CD4-positive, alpha-beta T cell treated with Interleukin-6 for 4 hours (primary cell): ENCODE measurements at regions not wholly inside any gene's neighbourhood (a gene's known extent, or its start where the extent isn't known, plus 50 kb on each side); places are given as distances from the start of the nearest gene placed in this dataset.
"Not testable (repeated sequence)": the region's sequence is repeated elsewhere in the genome, so short reads cannot be mapped to it uniquely, and the experiment has no call there.

Experiments
- DNase-seq: peaks from one replicate; pipeline ENCODE4 v3.0.0-alpha.2; 2020; ENCODE audit warnings: mixed read lengths

DNA sequence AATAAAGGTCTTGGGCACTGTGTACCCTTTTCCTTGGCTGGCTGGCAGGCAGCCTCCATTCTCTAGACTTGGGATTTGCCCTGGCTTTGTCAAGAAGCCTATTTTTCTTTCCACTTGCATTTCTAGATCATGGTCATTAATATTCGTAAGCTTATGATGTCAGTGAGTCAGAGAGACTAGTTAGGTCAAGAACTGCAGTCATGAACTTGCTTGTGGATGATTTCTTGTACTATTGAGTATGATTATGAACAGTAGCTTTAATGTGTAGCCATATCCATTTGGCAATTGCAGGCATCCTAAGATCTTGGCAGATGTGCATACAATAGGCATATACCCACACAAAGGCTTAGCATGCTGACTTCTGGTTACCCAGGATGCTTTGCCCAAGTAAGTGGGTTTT lies 186.8 kb upstream of the CLINT1 start:
- DNase-seq, result no peak

DNA sequence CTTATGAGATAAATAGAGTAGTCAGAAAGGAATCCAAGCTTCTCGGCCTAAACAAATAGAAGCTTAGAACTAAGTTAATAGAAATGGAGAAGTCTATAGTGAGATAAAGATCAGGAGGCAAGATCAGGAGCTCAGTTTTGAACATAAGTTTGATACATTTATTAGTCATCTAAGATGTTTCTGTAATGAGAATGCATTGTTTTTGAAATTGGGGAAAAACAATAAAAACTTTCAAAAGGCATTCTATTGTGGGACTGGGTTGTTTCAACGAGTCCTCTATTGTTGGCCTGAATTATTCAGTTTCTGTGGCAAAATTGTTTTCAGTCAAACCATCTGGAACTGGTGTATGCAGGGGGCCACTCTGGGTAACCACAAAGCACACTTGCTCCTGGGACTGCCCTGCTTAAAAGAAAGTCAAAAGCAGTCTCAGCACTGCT lies 181.0 kb upstream of the CLINT1 start:
- no peak for DNase-seq

DNA sequence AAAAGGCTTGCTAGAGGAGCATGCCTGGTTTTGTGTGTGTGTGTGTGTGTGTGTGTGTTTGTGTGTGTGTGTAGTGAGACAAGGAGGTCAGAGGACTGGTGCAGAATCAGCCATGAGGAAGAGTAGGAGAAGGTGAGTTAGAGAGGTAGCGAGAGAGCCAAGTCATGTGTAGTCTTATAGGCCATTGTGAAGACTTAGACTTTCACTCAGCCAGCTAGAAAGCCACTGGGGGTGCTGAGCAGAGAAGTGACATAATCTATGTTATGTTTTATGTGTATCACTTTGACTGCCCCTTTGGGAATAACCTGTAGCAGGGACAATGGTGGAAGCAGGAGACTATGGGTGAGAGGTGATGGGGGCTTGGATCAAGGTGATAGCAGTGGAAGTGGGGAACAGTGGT lies 180.5 kb upstream of the CLINT1 start:
- DNase-seq, result no peak

DNA sequence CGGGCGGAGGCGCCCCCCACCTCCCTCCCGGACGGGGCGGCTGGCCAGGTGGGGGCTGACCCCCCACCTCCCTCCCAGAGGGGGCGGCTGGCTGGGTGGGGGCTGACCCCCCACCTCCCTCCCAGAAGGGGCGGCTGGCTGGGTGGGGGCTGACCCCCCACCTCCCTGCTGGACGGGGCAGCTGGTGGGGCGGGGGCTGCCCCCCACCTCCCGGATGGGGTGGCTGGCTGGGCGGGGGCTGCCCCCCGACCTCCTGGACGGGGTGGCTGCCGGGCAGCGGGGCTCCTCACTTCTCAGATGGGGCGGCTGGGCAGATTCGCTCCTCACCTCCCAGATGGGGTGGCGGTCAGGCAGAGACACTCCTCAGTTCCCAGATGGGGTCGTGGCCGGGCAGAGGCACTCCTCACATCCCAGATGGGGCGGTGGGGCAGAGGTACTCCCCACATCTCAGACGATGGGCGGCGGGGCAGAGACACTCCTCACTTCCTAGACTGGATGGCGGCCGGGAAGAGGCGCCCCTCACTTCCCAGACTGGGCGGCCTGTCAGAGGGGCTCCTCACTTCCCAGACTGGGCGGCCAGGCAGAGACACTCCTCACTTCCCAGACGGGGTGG lies 178.1 kb upstream of the CLINT1 start:
- DNase-seq, result not testable (repeated sequence)

DNA sequence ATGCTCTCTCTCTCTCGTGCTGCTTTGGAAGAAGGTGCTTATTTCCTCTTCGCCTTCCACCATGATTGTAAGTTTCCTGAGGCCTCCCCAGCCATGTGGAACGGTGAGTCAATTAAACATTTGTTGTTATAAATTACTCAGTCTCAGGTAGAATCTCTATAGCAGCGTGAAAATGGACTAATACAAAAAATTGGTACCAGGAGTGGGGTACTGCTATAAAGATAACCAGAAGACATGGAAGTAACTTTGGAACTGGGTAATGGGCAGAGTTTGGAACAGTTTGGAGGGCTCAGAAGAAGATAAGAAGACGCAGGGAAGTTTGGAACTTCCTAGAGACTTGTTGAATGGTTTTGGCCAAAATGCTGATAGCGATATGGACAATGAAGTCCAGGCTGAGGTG lies 175.6 kb upstream of the CLINT1 start:
- not testable (repeated sequence) for DNase-seq

DNA sequence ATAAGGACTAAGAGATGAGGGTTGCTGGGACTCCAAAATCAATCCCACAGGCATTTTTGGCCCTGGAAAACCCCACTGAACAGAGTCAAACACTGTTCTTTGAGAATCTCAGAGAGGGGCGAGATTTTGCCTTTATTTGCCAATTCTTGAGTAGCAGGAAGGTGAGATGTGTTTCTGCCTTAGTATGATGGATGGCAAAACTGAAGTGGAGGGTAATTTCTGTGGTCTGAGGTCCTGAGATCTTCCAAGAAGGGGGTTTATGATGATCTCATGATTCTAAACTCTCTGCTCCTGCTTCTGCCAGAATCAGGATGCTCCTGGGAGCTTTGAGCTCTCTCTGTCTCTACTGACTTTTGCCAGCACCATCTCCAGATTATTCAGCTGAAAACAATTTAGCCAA lies 174.8 kb upstream of the CLINT1 start:
- no peak for DNase-seq

DNA sequence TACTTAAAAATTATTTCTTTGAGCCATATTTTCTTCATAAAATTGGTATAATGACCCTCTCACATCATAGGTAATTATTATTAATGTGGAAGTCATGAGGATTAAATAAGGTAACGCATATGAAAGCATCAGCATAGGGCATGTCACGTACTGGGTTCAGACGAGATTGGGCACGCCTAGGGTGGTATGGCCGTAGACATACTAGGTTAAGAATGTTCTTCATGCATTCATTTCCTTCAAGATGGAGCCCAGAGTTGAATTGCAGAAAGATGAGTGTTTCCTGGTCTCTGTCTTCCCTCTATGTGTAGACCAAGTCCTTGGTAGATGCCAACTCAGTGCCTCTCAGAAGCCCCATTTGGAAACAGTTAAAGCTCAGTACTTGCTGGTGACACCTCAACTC lies 174.1 kb upstream of the CLINT1 start:
- no peak for DNase-seq

DNA sequence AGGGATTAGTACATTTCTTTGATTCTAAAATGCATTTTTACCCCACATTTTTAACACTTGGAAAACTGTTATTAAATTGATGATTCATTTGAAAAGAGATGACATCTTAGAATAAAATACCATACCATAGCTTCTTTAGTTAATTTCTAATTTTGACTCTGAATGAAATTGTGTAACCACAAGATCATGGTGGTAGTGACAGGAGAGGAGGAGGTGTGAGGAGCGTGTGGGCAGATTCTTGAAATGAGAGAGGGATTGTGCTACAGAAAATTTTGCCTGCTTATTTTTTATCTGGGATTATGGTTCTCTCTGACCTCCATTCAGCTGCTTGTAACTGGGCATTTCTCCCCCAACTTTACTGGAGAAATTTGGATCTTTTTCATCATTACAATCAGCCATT lies 173.3 kb upstream of the CLINT1 start:
- DNase-seq, result no peak

DNA sequence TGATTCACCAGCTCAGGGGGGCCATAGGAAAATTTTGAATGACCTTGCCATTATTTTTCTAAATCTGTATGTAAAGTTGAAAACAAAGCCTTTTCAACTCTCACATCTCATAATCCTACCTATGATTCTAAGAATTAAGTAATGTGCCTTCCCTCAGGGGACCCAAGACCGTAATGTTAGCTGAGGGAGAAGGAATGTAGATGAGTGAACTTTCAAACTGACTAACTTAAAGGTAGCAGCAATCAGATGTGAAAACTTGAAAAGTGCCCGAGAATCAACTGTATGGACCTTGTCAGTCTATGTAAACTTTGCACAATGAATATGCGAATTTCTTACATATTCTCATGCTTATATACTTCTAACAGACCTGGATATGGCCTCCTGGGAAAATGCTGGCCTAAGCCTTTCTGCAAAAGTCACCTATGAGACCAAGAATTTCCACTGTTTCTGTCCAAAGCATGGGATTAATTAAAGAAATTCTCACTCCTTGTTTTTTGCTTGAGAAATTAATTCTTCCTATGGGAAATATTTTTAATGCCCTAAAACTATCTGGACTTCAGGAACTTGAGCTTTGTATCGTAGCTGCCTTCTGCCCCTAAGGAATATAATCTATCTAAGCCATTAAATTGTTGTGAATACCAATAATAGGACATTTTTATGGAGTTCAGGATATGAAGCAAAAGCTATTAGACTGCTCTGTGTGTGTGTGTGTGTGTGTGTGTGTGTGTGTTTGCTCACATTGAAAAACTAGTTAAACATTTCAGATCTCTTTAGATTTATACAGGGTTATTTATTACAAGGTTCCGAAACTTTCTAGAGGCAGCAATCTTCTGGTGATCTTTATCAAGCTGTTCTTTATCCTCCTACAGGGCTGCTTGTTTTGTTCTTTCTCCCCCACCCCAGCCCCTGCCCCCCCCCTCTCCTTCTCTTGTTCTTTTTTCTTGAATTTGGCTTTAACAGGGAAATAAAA lies 169.1 kb upstream of the CLINT1 start:
- DNase-seq, result no peak

DNA sequence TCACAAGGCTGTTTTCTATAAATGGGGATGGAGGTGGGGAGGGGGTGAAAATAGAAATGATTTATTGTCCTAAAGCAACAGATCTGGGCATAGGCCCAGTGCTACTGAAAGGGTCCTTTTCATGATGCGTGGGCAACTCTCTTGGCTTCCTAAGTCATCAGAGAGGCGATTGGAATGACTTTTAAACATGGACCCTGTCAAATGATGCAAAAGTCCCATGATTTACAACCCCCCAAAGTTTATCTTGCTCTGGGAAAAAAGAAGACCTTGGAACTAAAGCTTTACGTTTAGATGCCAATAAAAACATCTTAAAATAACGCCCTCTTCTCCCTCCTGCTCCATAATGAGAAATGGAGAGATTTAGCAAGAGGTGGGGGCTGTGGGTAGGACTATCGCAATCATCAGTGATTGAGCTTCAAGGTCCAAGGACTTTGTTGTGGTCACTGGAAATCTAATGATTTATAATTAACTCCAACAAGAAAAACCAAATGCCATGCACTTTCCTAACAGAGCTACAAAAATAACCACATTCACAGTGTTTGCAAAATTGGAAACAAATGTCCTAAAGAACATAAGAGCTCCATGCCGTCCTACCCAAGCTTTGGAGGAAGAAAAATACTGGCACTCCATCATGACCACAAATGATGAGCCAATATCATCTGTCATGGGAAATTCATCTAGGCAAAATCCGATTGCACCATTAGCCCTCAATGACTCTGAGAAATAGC lies 167.5 kb upstream of the CLINT1 start:
- no peak for DNase-seq

DNA sequence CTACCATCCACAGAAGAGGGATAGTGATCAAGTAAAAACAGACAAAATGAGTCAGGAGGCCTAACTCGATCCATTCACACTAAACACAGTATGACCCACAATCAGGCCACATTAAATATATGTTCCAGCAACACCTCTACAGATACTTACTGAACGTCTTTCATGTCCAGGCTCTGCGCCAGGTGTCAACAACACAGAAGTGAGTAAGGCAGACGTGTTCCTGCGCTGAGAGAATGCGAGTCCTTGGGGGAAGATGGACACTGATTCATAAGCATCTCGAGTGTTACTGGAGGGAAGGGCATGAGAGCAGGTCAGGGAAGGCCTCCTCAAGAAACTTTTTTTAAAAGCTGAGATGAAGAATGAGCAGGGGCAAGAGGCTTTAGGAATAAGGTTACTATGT lies 164.3 kb upstream of the CLINT1 start:
- DNase-seq, result no peak

DNA sequence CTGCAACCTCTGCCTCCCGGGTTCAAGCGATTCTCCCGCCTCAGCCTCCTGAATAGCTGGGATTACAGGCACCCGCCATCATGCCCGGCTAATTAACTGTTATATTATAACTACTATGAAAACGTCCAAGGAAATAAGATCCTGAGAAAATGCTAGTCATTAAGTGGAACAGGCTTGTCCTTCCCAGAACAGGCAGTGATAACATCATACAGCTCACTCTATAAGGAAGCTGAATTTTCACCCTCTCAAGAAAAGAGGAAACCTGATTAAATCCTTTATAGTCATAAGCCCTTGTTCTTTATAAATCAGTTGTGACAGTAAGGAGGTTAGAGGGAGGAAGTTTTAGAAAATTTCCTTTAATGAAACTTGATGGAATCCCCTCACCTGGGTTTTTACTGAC lies 163.9 kb upstream of the CLINT1 start:
- DNase-seq, result no peak

DNA sequence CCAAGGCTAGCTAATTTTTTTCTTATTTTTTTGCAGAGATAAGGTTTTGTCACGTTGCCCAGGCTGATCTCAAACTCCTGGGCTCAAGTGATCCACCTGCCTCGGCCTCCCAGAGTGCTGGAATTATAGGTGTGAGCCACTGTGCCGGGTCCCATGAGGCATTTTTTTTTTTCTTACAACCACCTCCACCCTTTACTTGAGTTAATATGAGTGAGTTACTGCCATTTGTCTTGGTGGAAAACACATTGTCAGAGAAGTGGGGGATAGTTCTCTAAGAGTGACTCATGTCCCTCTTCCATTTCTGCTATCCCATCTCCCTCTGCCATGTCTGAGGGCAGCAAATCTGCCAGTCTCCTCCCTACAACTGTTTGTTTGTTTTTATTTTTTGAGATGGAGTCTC lies 163.4 kb upstream of the CLINT1 start:
- no peak for DNase-seq

DNA sequence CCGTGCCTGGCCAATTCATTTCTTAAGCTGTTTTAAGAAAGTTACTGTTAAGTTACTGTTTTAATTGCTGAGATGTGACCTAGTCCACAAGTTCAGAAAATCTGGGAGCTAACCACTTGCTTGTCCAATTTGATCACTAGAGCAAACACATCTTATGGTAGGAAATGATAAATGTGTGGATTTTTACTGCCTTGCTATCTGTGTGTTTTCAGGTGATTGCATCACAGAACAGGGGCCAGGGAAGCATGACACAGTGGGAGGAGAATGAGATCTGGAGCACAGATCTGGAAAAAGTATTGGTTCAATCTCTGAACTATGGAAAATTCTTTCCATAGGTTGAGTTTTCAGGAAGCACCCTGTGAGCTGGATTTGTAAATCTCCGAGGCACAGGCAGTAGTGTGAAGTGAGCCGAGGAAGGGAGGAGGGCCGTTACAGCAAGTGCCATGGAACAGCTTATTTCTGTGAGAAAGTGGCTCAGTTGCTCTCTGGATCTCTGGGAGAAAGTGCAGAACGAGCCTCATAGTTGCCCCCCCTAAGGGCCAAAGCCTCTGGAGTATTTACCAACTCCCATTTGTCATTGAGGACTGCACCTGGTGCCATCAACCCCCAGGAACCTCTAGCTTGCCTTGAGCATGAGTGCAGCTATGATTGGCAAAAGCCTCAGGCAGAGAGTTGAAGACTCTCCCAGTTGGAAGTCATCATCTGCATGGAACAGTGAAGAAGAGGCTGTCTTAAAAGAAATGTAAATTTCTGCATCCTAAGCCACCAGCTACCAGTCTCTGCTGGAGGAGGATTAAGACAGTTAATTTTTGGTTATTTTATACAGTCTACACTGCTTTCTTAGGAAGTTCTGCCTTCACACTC lies 161.8 kb upstream of the CLINT1 start:
- no peak for DNase-seq

DNA sequence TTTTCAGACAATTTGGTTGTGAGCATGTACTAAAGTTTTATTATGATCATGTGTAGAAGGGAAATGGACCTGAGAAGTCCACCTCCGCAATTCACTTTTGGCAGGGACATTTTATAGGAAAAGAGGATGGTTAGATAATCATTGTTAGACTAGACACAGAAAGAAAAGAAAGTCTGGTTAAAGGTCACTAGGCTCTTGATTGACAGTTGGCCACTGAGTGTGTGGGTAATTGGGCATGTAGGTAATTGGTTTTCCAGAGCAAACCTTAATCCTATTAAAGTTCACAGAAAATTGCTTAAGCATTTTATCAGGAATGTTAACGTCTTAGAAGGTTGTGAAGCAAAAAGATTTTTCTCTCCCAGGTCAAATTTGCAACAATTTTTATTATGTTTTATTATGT lies 158.5 kb upstream of the CLINT1 start:
- no peak for DNase-seq

DNA sequence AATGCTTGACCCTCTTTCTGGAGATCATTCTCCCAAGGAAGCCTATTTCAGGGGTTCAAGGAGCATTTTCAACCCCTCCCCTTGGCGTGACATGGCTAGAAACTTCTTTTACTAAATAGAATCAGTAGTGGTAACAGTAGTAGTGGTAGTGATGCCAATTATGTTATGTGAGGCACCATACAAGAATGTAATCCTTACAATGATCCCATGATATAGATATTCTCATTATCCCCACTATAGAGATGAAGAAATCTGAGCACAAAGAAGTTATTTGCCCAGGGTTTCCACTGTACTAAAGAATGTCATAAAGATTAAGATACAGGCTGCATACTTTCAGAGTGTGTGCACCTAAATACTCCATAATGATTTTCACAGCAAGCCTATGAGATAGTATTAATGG lies 155.4 kb upstream of the CLINT1 start:
- DNase-seq, result no peak

DNA sequence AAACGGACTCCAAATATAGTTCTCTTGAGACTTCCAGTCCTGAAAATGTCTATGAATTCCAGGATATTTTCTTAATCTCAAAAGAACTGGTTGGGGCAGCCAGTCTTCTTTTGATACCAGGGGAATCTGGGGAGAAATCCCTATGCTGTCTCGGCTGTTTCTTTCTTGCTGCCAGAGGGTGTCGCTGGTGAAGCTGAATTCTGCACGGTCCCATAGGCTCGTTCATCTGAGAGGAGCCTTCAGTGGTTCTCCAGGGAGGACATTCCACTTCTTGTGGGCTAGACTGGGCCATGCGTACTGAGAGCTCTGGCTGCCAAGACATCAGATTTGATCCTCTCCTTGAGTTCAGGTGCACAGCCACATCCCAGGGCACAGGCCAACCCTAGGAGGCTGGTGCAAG lies 155.0 kb upstream of the CLINT1 start:
- no peak for DNase-seq

DNA sequence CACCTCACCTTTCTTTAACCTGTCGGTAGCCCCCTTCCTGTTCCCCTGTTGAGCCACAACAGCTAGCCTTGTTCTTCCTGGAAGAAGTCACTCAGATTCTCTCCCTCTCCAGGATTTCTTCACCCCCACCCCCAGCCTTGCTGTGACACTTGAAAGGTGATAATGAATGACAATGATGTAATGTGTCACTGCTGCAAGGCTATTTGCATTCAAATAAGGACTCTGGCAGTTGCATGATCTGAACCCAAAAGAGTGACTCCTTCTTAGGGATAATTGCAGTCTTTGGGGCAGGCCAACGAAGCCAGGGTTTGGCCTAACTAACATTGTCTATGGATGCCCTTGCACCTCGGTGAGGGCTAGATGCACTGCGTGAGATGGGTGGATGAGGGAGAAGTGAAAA lies 154.4 kb upstream of the CLINT1 start:
- no peak for DNase-seq

DNA sequence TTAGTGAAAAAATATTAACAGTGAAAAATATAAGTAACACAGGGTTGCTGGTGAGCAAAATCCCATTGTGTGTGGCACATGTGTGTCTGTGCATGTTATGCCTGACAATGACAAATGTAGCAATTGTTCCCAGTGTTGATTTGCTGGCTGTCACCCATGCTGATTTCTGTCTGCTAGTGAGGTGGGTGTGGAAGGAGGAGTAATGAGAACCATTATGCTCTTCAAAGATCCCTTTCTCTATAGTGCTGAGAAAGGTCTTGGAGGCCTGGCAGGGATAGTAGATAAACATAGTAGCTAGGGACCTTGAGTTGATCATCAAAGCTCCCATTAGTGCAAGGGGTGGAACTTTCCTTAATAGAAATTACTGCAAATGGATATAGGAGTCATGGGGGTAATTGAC lies 152.5 kb upstream of the CLINT1 start:
- no peak for DNase-seq

DNA sequence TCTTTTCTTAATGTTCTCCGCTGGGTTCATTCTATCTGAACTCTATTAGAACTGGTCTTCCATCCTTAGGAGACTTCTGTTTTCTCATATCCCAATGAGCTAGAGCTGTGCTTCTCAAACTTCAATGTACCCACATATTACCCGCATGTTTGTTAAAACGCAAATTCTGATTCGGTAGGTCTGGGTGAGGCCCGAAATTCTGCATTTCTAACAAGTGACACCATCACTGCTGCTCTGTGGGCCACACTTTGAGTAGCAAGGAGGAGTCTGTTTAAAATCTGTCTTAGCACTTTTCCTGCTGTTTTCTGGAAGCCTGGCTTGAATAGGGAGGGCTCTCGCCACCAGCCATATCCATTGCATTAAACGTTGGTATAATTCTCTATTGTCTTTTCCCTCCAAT lies 151.9 kb upstream of the CLINT1 start:
- no peak for DNase-seq

DNA sequence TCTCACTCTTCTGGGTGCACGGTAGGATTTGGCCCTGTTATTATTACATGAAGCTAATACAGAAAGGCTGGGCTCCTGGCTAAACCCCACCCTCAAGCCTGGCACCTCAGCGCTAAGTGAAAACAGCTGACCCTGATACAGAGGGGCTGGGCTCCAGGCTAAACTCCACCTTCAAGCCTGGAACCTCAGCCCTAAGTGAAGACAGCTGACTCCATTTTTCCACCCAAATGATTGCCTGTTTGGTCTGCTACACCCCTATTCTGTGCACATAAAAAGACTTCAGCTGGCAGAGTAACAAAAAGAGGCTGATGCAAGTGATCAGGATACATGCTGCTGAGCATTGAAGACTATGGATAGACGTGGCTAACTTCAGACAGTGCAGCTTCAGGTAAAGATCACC lies 148.4 kb upstream of the CLINT1 start:
- no peak for DNase-seq

DNA sequence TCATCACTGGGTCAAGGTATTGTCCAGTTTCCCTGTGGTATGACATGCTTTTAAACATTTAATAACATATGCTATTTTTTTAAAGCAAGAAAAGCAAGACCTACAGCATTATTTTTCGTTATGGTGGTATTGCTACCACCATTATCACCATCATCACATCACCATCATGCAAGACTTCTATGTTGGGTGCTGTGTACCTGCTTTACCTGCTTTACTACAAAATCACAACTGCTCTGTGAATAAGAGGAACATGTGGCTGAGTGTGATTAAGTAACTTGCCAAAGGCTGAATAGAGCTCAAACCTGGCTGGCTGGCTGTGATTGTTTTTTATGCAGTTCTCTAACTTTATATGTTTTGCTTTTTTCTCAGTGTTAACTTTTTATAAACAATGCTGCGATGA lies 140.8 kb upstream of the CLINT1 start:
- no peak for DNase-seq

DNA sequence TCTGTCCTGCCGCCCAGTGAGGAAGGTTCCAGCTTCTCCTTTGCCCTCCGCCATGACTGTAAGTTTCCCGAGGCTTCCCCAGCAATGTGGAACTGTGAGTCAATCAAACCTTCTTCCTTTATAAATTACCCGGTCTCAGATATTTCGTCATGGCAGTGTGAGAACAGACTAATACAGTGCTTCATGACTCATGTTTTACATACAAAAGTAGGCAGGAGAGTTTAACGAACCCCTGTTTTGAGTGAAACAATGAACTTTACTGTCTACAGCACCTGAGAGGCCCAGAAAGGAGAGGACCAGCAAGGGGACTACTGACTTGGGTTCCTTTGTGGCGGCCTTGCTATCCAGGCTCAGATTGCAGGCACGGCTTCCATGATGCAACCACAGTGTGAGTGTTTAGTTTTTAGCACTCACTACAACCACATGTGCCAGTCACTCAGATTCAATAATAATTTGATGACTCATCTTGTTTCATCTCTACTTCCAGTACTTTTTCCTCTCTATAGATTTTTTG lies 139.1 kb upstream of the CLINT1 start:
- no peak for DNase-seq
